HAP-1 (cell line): ENCODE measurements at regions not wholly inside any gene's neighbourhood (a gene's known extent, or its start where the extent isn't known, plus 50 kb on each side); places are given as distances from the start of the nearest gene placed in this dataset.
"Not testable (repeated sequence)": the region's sequence is repeated elsewhere in the genome, so short reads cannot be mapped to it uniquely, and the experiment has no call there.

Source experiments
- DNase-seq, 2 experiments: peaks; one replicate each; pipeline ENCODE4 v3.0.0-alpha.2; 2016 to 2020; ENCODE audit warnings: low spot score in 2 of 2
- H3K27me3 ChIP-seq: fragments of 250-450 bp; sonication (Bioruptor Pico); 2 replicates; pipeline ENCODE4 v1.5.1; 2020; ENCODE audit warnings: low read depth, mild to moderate bottlenecking, moderate library complexity
- H3K36me3 ChIP-seq: fragments of 250-450 bp; sonication (Bioruptor Pico); replicated peaks from 2 replicates; pipeline ENCODE4 v1.5.1; 2020; ENCODE audit warnings: mild to moderate bottlenecking
- H3K4me1 ChIP-seq: fragments of 250-450 bp; sonication (Bioruptor Pico); 2 replicates; pipeline ENCODE4 v1.5.1; 2020; ENCODE audit warnings: mild to moderate bottlenecking
- H3K4me3 ChIP-seq: fragments of 250-450 bp; sonication (Bioruptor Pico); 2 replicates; pipeline ENCODE4 v1.5.1; 2020; ENCODE audit warnings: mild to moderate bottlenecking, moderate library complexity
- H3K9me3 ChIP-seq: fragments of 250-450 bp; sonication (Bioruptor Pico); 2 replicates; pipeline ENCODE4 v1.5.1; 2020; ENCODE audit warnings: mild to moderate bottlenecking, moderate library complexity
- in situ Hi-C: fragments of 300-500 bp; cut with MboI; formaldehyde crosslinking; loops from 3 replicates; pipeline ENCODE4 v1.14.3; 2020; ENCODE audit warnings: low sequenced_read_pairs, inconsistent platforms, mixed read lengths

DNA sequence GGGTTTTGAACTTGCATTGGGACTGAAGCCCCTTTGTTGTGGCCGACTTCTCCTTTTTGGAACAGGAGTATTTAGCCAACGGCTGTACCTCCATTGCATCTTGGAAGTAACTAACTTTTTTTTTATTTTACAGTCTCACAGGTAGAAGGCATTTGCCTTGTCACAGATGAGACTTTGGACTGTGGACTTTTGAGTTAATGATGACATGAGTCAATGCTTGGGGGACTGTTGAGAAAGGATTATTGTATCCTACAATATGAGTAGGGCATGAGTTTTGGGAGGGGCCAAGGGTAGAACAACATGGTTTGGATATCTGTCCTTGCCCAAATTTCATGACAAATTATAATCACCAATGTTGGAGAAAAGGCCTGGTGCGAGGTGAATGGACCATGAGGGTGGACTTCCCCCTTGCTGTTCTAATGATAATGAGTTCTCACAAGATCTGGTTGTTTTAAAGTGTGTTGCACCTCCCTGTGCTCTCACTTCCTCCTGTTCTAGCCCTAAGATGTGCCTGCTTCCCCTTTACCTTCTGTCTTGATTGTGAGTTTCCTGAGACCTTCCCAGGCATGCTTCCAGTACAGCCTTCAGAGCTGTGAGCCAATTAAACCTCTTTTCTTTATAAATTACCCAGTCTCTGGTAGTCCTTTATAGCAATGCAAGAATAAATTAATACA lies 1269.4 kb upstream of the CHAC2 start:
- H3K27me3 ChIP-seq: no peaks in the 10 kb centered on the region
- no peak for DNase-seq
- H3K4me3 ChIP-seq: no peak overlapping the region
- no peaks in the 10 kb centered on the region; the same call in 1 of the 2 replicates for H3K9me3 ChIP-seq
- H3K36me3 ChIP-seq: no peaks in the 10 kb centered on the region
- in situ Hi-C loops: no loop called here
- H3K4me1 ChIP-seq: no peaks in the 10 kb centered on the region

GRCh38 chr2:52495816-52496215 lies 1271.8 kb upstream of the CHAC2 start:
- no peaks in the 10 kb centered on the region; the same call in 1 of the 2 replicates for H3K9me3 ChIP-seq
- no peaks in the 10 kb centered on the region for H3K36me3 ChIP-seq
- in situ Hi-C loops: no loop called here
- H3K4me3 ChIP-seq: no peak overlapping the region
- H3K4me1 ChIP-seq: no peaks in the 10 kb centered on the region
- H3K27me3 ChIP-seq: no peaks in the 10 kb centered on the region
- no peak for DNase-seq

DNA sequence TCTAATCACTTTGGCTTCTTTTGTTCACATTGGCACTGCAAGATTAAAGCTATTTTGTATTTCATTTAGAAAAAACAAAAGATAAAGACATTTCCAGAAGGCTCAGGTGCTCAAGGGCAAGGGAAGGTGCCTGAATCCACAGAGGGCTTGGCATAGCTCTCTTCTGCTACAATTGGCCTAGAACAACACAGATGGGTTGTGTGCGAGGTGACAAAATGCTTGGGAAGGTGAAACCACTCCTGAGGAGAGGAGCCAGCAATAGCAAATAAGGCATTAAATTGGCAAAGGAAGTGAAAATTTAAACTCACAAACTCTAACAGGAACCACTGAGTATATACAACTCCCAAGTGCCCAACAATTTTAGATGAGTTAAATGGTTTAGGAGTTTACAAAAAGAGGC lies 1290.4 kb upstream of the CHAC2 start:
- H3K27me3 ChIP-seq: no peaks in the 10 kb centered on the region
- no peaks in the 10 kb centered on the region for H3K4me1 ChIP-seq
- DNase-seq: no peak
- in situ Hi-C loops: no loop called here
- no peak overlapping the region for H3K4me3 ChIP-seq
- no peaks in the 10 kb centered on the region for H3K9me3 ChIP-seq
- no peaks in the 10 kb centered on the region for H3K36me3 ChIP-seq

- H3K4me1 ChIP-seq: no peaks in the 10 kb centered on the region
- in situ Hi-C loops: no loop called here
- H3K9me3 ChIP-seq: no peaks in the 10 kb centered on the region
- no peaks in the 10 kb centered on the region for H3K27me3 ChIP-seq
- H3K36me3 ChIP-seq: no peaks in the 10 kb centered on the region
- no peak overlapping the region for H3K4me3 ChIP-seq
- DNase-seq: no peak
Measured at GRCh38 chr2:52475590-52475989, 1292.0 kb upstream of the CHAC2 start.

DNA sequence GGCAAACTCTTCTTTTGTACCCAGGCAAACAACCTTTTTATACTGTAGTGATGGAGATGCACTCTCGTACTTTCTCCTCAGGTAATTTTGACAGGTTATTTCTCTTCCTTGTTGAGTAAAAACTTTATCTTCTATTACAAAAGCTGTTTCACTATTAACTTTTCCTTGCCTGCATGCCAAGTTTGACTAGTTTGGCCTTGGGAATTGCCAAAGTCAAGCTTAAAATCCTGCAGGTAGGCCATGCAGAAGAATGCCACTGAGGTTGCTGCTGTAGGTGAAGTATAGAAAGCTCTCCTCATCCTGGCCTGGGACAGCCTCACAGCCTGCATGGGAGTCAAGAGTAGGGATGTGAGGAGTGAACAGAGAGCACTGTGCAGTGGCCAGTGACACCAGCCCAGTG lies 1293.5 kb upstream of the CHAC2 start:
- Histone ChIP-seq H3K27me3 (no peaks in the 10 kb centered on the region), H3K9me3 (no peaks in the 10 kb centered on the region), H3K4me3 (no peak overlapping the region), H3K36me3 (no peaks in the 10 kb centered on the region), H3K4me1 (no peaks in the 10 kb centered on the region)
- in situ Hi-C loops: no loop called here
- DNase-seq: no peak

- in situ Hi-C loops: no loop called here
- peak in 1 of 2 experiments; percentile 26 for DNase-seq
- Histone ChIP-seq H3K9me3 (no peaks in the 10 kb centered on the region), H3K36me3 (no peaks in the 10 kb centered on the region), H3K4me1 (no peaks in the 10 kb centered on the region), H3K27me3 (no peaks in the 10 kb centered on the region), H3K4me3 (no peak overlapping the region)
Measured at GRCh38 chr2:52473526-52473925, 1294.1 kb upstream of the CHAC2 start.

DNA sequence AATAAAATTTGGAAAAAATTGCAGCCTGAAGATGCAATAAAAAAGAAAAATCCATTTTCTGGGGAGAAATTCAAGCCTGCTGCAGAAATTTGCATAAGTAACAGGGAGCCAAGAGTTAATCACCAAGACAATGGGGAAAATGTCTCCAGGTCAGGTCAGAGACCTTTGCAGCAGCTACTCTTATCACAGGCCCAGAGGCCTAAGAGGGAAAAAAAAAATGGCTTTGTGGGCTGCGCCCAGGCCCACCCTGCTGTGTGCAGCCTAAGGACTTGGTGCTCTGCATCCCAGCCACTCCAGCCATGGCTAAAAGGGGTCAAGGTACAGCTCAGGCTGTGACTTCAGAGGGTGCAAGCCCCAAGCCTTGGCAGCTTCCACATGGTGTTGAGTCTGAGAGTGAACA lies 1297.1 kb upstream of the CHAC2 start:
- DNase-seq, H3K9me3 ChIP-seq, H3K27me3 ChIP-seq, H3K36me3 ChIP-seq, H3K4me1 ChIP-seq, in situ Hi-C loops, H3K4me3 ChIP-seq: not testable (repeated sequence)

- no peak for DNase-seq
- no peaks in the 10 kb centered on the region for H3K36me3 ChIP-seq
- no peak overlapping the region for H3K4me3 ChIP-seq
- no peaks in the 10 kb centered on the region for H3K27me3 ChIP-seq
- no peaks in the 10 kb centered on the region for H3K9me3 ChIP-seq
- H3K4me1 ChIP-seq: peaks cover 11% of the 10 kb centered on the region
- in situ Hi-C loops: no loop called here
Measured at GRCh38 chr2:52467189-52467588, 1300.4 kb upstream of the CHAC2 start.

DNA sequence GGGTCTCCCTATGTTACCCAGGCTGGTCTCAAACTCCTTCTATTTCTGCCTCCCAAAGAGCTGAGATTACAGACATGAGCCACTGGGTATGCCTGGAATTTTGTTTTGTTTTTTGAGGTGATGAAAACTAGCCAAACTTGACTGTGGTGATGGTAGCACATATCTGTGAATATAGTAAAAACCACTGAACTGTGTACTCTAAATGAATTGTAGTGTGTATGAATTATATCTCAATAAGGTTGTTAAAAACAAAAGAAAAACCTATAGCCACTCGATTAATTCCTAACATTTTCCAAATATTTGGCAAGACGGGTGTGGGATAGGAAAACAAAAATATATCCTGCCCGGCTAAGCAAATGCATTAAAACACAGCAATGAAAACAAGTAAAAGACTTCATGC lies 1302.3 kb upstream of the CHAC2 start:
- Histone ChIP-seq H3K4me3 (no peak overlapping the region), H3K36me3 (no peaks in the 10 kb centered on the region), H3K27me3 (no peaks in the 10 kb centered on the region), H3K4me1 (peaks cover 11% of the 10 kb centered on the region), H3K9me3 (no peaks in the 10 kb centered on the region)
- DNase-seq: no peak
- in situ Hi-C loops: no loop called here

DNA sequence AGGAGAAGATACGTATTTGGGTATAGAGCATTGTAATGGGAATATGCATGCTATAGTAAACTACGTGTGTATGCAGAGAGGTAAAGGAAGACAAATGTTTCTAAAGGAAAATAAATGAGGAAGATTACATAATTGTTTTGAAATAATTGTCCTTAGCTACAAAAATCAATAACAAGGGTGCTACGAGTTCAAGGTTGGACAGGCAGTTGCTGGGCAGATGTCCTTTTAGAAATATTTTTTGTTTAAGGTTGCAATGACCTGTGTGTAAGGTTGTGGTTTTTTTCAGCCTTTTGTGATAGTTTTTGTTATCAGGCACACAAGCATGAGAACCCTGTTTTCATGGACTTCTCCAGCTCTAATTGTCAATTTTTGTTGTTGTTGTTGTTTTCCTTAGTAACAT lies 1304.1 kb upstream of the CHAC2 start:
- Histone ChIP-seq H3K27me3 (no peaks in the 10 kb centered on the region), H3K4me1 (peaks cover 11% of the 10 kb centered on the region), H3K9me3 (no peaks in the 10 kb centered on the region), H3K4me3 (no peak overlapping the region), H3K36me3 (no peaks in the 10 kb centered on the region)
- in situ Hi-C loops: no loop called here
- no peak for DNase-seq

- Histone ChIP-seq H3K4me3 (no peak overlapping the region), H3K27me3 (no peaks in the 10 kb centered on the region), H3K4me1 (peaks cover 8% of the 10 kb centered on the region), H3K36me3 (no peaks in the 10 kb centered on the region), H3K9me3 (no peaks in the 10 kb centered on the region)
- DNase-seq: peak; percentile 12 to 59
- in situ Hi-C loops: no loop called here
Measured at GRCh38 chr2:52456561-52457377, 1310.8 kb upstream of the CHAC2 start.

- no peak for DNase-seq
- H3K4me1 ChIP-seq: peaks cover 8% of the 10 kb centered on the region
- in situ Hi-C loops: no loop called here
- no peaks in the 10 kb centered on the region for H3K9me3 ChIP-seq
- H3K4me3 ChIP-seq: no peak overlapping the region
- H3K36me3 ChIP-seq: no peaks in the 10 kb centered on the region
- H3K27me3 ChIP-seq: no peaks in the 10 kb centered on the region
Measured at GRCh38 chr2:52454962-52455361, 1312.6 kb upstream of the CHAC2 start.

GRCh38 chr2:52452201-52452600 lies 1315.4 kb upstream of the CHAC2 start:
- Histone ChIP-seq H3K4me1 (peaks cover 8% of the 10 kb centered on the region), H3K36me3 (no peaks in the 10 kb centered on the region), H3K9me3 (no peaks in the 10 kb centered on the region; the same call in 1 of the 2 replicates), H3K27me3 (no peaks in the 10 kb centered on the region), H3K4me3 (no peak overlapping the region)
- no peak for DNase-seq
- in situ Hi-C loops: no loop called here

DNA sequence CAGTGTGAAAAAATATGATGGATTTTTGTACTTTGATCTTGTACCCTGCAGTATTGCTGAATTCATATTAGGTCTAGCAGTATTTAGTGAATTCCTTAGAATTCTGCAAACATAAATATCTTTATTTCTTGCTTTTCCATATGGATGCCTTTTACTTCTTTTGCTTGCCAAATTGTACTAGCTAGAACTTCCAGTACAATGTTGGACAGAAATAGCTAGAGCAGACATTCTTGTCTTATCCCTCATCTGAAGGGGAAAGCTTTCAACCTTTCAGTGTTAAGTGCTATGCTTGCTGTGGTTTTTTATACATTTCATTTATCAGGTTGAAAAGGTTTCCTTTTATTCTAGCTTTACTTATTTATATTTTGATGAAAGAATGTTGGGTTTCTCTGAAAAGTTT lies 1321.9 kb upstream of the CHAC2 start:
- DNase-seq: no peak
- in situ Hi-C loops: no loop called here

More for the DNA sequence above, 1321.9 kb upstream of the CHAC2 start:
- Histone ChIP-seq H3K36me3 (no peaks in the 10 kb centered on the region), H3K4me1 (peaks cover 3% of the 10 kb centered on the region), H3K27me3 (no peaks in the 10 kb centered on the region), H3K4me3 (no peak overlapping the region), H3K9me3 (no peaks in the 10 kb centered on the region; the same call in 1 of the 2 replicates)
